ENCODE measurements at regions not wholly inside any gene's neighbourhood (a gene's known extent, or its start where the extent isn't known, plus 50 kb on each side); places are given as distances from the start of the nearest gene placed in this dataset.

GRCh38 chr5:71892641-71893365 is 173.7 kb downstream of the CARTPT start:
- TF ChIP-seq REST (IDR thresholded peaks at IDR 0.05; ENCODE audit: insufficient read depth in 1 of 2, low read depth in 2 of 2, low read length in 2 of 2) (no peak), POLR2AphosphoS5 (IDR thresholded peaks at IDR 0.05; ENCODE audit: low read depth, low read length) (no peak), SIN3A (IDR thresholded peaks at IDR 0.05; ENCODE audit: borderline replicate concordance, insufficient read depth, low read length) (no peak), TAF1 (IDR thresholded peaks at IDR 0.05; ENCODE audit: borderline replicate concordance, insufficient read depth, low read length) (no peak)

Measured in PFSK-1 (cell line).